Mesenteric fat pad (tissue), 1 donor: ENCODE measurements at regions not wholly inside any gene's neighbourhood (a gene's known extent, or its start where the extent isn't known, plus 50 kb on each side); places are given as distances from the start of the nearest gene placed in this dataset.

Source experiments
- DNase-seq: peaks from one replicate; pipeline ENCODE4 v3.0.0-alpha.2; 2020; ENCODE audit warnings: low spot score
- donor health status: DM: yes; HTN: yes; CAD: no.

GRCh38 chr14:65185829-65186228 is 83.5 kb upstream of the MAX start:
- no peak for DNase-seq

- DNase-seq, result no peak
Observed at GRCh38 chr14:65186951-65187350, 84.6 kb upstream of the MAX start.

- no peak for DNase-seq
Observed at GRCh38 chr14:65187421-65188049, 85.2 kb upstream of the MAX start.

- DNase-seq, result no peak
Observed at GRCh38 chr14:65190312-65190711, 88.0 kb upstream of the MAX start.

- DNase-seq, result no peak
Observed at GRCh38 chr14:65191716-65192115, 89.4 kb upstream of the MAX start.

- no peak for DNase-seq
Observed at GRCh38 chr14:65192686-65193085, 90.4 kb upstream of the MAX start.

- DNase-seq, result no peak
Observed at GRCh38 chr14:65193916-65194590, 91.7 kb upstream of the MAX start.

GRCh38 chr14:65195042-65195719 is 92.9 kb upstream of the MAX start:
- no peak for DNase-seq

- no peak for DNase-seq
Observed at GRCh38 chr14:65198346-65198745, 96.0 kb upstream of the MAX start.

GRCh38 chr14:65200454-65200853 is 98.1 kb upstream of the MAX start:
- DNase-seq, result no peak

- no peak for DNase-seq
Observed at GRCh38 chr14:65203574-65203973, 101.3 kb upstream of the MAX start.

GRCh38 chr14:65204056-65204455 is 101.7 kb upstream of the MAX start:
- no peak for DNase-seq

- DNase-seq, result no peak
Observed at GRCh38 chr14:65206078-65206447, 103.7 kb upstream of the MAX start.

- no peak for DNase-seq
Observed at GRCh38 chr14:65206448-65207096, 104.3 kb upstream of the MAX start.

GRCh38 chr14:65208548-65208947 is 106.2 kb upstream of the MAX start:
- DNase-seq, result no peak

- DNase-seq, result no peak
Observed at GRCh38 chr14:65210118-65210821, 108.0 kb upstream of the MAX start.

- no peak for DNase-seq
Observed at GRCh38 chr14:65210822-65211182, 108.5 kb upstream of the MAX start.

GRCh38 chr14:65211341-65211987 is 109.1 kb upstream of the MAX start:
- DNase-seq, result no peak

GRCh38 chr14:65213316-65213715 is 111.0 kb upstream of the MAX start:
- DNase-seq, result no peak

- DNase-seq, result peak; percentile 53
Observed at GRCh38 chr14:65214741-65215140, 112.4 kb upstream of the MAX start.

- no peak for DNase-seq
Observed at GRCh38 chr14:65219353-65219752, 117.0 kb upstream of the MAX start.
